ENCODE measurements at regions not wholly inside any gene's neighbourhood (a gene's known extent, or its start where the extent isn't known, plus 50 kb on each side); places are given as distances from the start of the nearest gene placed in this dataset.

DNA sequence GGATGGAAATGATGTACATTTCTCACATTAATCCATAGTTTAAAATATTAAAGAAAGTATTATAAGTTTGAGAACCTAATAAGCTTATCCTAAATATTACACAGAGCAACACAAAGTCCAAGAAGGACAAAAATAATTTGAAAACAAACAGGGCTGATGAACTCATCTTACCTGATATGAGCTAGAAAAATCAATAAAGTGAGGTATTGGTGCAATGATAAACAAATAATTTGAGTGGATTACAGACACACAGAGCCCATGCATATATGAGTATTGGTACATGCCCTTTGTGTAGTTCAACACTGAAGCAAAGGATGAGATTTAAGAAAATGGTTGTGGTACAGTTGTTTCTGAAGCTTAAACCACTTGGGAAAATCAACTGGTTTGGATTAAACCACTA is 1139.0 kb downstream of the SUCLG1 start:
- no peak for TF ChIP-seq POLR2A (IDR thresholded peaks at IDR 0.05; ENCODE audit: low read length)
- TF ChIP-seq GATA1 (IDR thresholded peaks at IDR 0.05; ENCODE audit: low read depth, low read length): no peak
